HFFc6 (cell line): ENCODE measurements at regions not wholly inside any gene's neighbourhood (a gene's known extent, or its start where the extent isn't known, plus 50 kb on each side); places are given as distances from the start of the nearest gene placed in this dataset.
"Not testable (repeated sequence)": the region's sequence is repeated elsewhere in the genome, so short reads cannot be mapped to it uniquely, and the experiment has no call there.

Experiments
- DNase-seq: peaks from one replicate; pipeline ENCODE4 v3.0.0-alpha.2; 2018
- H3K27ac Mint-ChIP-seq: 2 replicates; pipeline ENCODE4 v1.8.0; 2020; ENCODE audit warnings: mild to moderate bottlenecking, mixed read lengths
- H3K27me3 Mint-ChIP-seq: 2 replicates; pipeline ENCODE4 v1.8.0; 2021; ENCODE audit warnings: mild to moderate bottlenecking, moderate library complexity, mixed read lengths; ENCODE audit not compliant: insufficient read depth
- H3K36me3 Mint-ChIP-seq: 2 replicates; pipeline ENCODE4 v1.8.0; 2021; ENCODE audit warnings: low read depth, mixed read lengths
- H3K4me1 Mint-ChIP-seq: 2 replicates; pipeline ENCODE4 v1.8.0; 2020; ENCODE audit warnings: low read depth, mixed read lengths
- H3K4me3 Mint-ChIP-seq: 2 replicates; pipeline ENCODE4 v1.8.0; 2020; ENCODE audit warnings: mild to moderate bottlenecking, moderate library complexity, mixed read lengths
- H3K9me3 Mint-ChIP-seq: 2 replicates; pipeline ENCODE4 v1.8.0; 2020; ENCODE audit warnings: mild to moderate bottlenecking, mixed read lengths
- CTCF ChIP-seq: fragments of 200-600 bp; sonication (generic); IDR thresholded peaks from 2 replicates; pipeline ENCODE4 v1.5.0; 2021; ENCODE audit warnings: antibody characterized with exemption, mild to moderate bottlenecking

GRCh38 chr9:78904686-78905085, 607.8 kb downstream of the PSAT1 start:
- Mint-ChIP-seq H3K27me3 (peaks cover 1% of the 10 kb centered on the region), H3K9me3 (peaks cover 15% of the 10 kb centered on the region), H3K36me3 (peaks cover 25% of the 10 kb centered on the region), H3K4me1 (peaks cover 66% of the 10 kb centered on the region), H3K4me3 (no peak overlapping the region), H3K27ac (no peak overlapping the region)
- no peak for DNase-seq
- no peak for TF ChIP-seq CTCF

- Mint-ChIP-seq H3K4me3 (no peak overlapping the region), H3K36me3 (peaks cover 30% of the 10 kb centered on the region), H3K4me1 (peaks cover 66% of the 10 kb centered on the region), H3K27ac (no peak overlapping the region), H3K27me3 (peaks cover 1% of the 10 kb centered on the region), H3K9me3 (peaks cover 15% of the 10 kb centered on the region)
- no peak for DNase-seq
- TF ChIP-seq CTCF: no peak
Measured at GRCh38 chr9:78905387-78905786, 608.5 kb downstream of the PSAT1 start.

GRCh38 chr9:78905986-78906755, 609.2 kb downstream of the PSAT1 start:
- DNase-seq: no peak
- Mint-ChIP-seq H3K4me3 (no peak overlapping the region), H3K9me3 (peaks cover 15% of the 10 kb centered on the region), H3K27me3 (peaks cover 1% of the 10 kb centered on the region), H3K36me3 (peaks cover 36% of the 10 kb centered on the region), H3K27ac (no peak overlapping the region), H3K4me1 (peaks cover 69% of the 10 kb centered on the region)
- TF ChIP-seq CTCF: no peak

- H3K27me3 Mint-ChIP-seq: peaks cover 1% of the 10 kb centered on the region
- peaks cover 49% of the 10 kb centered on the region for H3K4me1 Mint-ChIP-seq
- peaks cover 15% of the 10 kb centered on the region for H3K9me3 Mint-ChIP-seq
- peak; percentile 69 for DNase-seq
- peak overlapping the region; percentile 65 for H3K27ac Mint-ChIP-seq
- H3K4me3 Mint-ChIP-seq: peak overlapping the region; percentile 4
- peaks cover 40% of the 10 kb centered on the region for H3K36me3 Mint-ChIP-seq
- TF ChIP-seq CTCF: no peak
Measured at GRCh38 chr9:78909566-78909965, 612.6 kb downstream of the PSAT1 start.

- not testable (repeated sequence) for H3K4me3 Mint-ChIP-seq, DNase-seq, H3K27me3 Mint-ChIP-seq, H3K27ac Mint-ChIP-seq
- Mint-ChIP-seq H3K9me3 (peaks cover 26% of the 10 kb centered on the region), H3K4me1 (peaks cover 28% of the 10 kb centered on the region), H3K36me3 (peaks cover 34% of the 10 kb centered on the region)
Measured at GRCh38 chr9:78916884-78917283, 620.0 kb downstream of the PSAT1 start.

GRCh38 chr9:78918976-78919375, 622.1 kb downstream of the PSAT1 start:
- H3K27me3 Mint-ChIP-seq: no peaks in the 10 kb centered on the region; the same call in 1 of the 2 replicates
- DNase-seq: no peak
- H3K9me3 Mint-ChIP-seq: peaks cover 26% of the 10 kb centered on the region
- H3K4me1 Mint-ChIP-seq: peaks cover 28% of the 10 kb centered on the region
- H3K36me3 Mint-ChIP-seq: peaks cover 34% of the 10 kb centered on the region
- no peak overlapping the region for H3K27ac Mint-ChIP-seq
- no peak overlapping the region for H3K4me3 Mint-ChIP-seq
- TF ChIP-seq CTCF: no peak
